ENCODE measurements at regions not wholly inside any gene's neighbourhood (a gene's known extent, or its start where the extent isn't known, plus 50 kb on each side); places are given as distances from the start of the nearest gene placed in this dataset.

GRCh38 chr13:66200555-66200954, 1029.6 kb downstream of the PCDH9 start:
- TF ChIP-seq POLR2A (IDR thresholded peaks at IDR 0.05; ENCODE audit: borderline replicate concordance, extremely low read depth, insufficient read depth, insufficient read length) (no peak), SP1 (IDR thresholded peaks at IDR 0.05; ENCODE audit: low read depth) (no peak)

Measured in HCT116 (cell line).